Right lobe of liver (tissue), 6 donors: ENCODE measurements at regions not wholly inside any gene's neighbourhood (a gene's known extent, or its start where the extent isn't known, plus 50 kb on each side); places are given as distances from the start of the nearest gene placed in this dataset.

Experiments used
- ATAC-seq, 4 donors: fragments of 200-7000 bp; cut with Tn5 transposase; one replicate each; pipeline ENCODE4 v1.9.1; 2020; ENCODE audit warnings: mild to moderate bottlenecking in 4 of 4, moderate library complexity in 4 of 4
- DNase-seq, 3 donors: peaks; one replicate each; pipeline ENCODE4 v3.0.0-alpha.2; 2020
- H3K27ac ChIP-seq, 3 donors: fragments of 200-600 bp; one replicate each; pipeline ENCODE4 v1.8.0; 2022
- H3K27me3 ChIP-seq, 2 donors: fragments of 200-600 bp; one replicate each; pipeline ENCODE4 v1.8.0; 2022
- H3K36me3 ChIP-seq, 4 donors: fragments of 200-600 bp; sonication (generic) in 1 of 4; one replicate each; pipeline versions ENCODE4 v1.5.1 to v1.8.0; 2017 to 2022; ENCODE audit warnings: control low read depth in 1 of 4
- H3K4me1 ChIP-seq, 4 donors: fragments of 200-600 bp; sonication (generic) in 1 of 4; one replicate each; pipeline versions ENCODE4 v1.5.1 to v1.8.0; 2017 to 2022; ENCODE audit warnings: control low read depth in 1 of 4
- H3K4me3 ChIP-seq, 3 donors: fragments of 200-600 bp; one replicate each; pipeline ENCODE4 v1.8.0; 2022
- H3K9me3 ChIP-seq, 4 donors: fragments of 200-600 bp; sonication (generic) in 1 of 4; one replicate each; pipeline versions ENCODE4 v1.5.1 to v1.8.0; 2017 to 2022; ENCODE audit warnings: control low read depth in 1 of 4
- CTCF ChIP-seq, 4 donors: fragments of 200-600 bp in 3 of 4; fragments of 450-650 bp in 1 of 4; IDR thresholded peaks; one replicate each; pipeline versions ENCODE4 v1.5.1 to v1.8.0; 2016 to 2022; ENCODE audit warnings: antibody characterized with exemption in 4 of 4, mild to moderate bottlenecking in 2 of 4
- POLR2A ChIP-seq: fragments of 450-650 bp; IDR thresholded peaks from one replicate; pipeline ENCODE4 v1.6.1; 2017; ENCODE audit warnings: antibody characterized with exemption, mild to moderate bottlenecking
- WGBS: methylation state at CpG from one replicate; pipeline ENCODE4 v1.1.6; 2018; ENCODE audit warnings: low coverage, low lambda C conversion rate; ENCODE audit not compliant: insufficient coverage; ENCODE audit errors: missing lambda C conversion rate; 5-methylcytosine and 5-hydroxymethylcytosine counted together
- intact Hi-C, 2 donors: fragments of 100-400 bp; cut with DNase I; formaldehyde crosslinking; loops; one replicate each; pipeline versions ENCODE4 v1.11.2 to v1.14.1; 2022
- donor health status: DM: no; HTN: yes; CAD: no.
- donor health status: DM: no; HTN: no; CAD: no.
- donor health status: DM: no; HTN: no; CAD: no.
- donor health status: DM: no; HTN: yes; CAD: no.
- donor health status: DM: no; HTN: yes; CAD: no.

- Histone ChIP-seq H3K36me3 (no peaks in the 10 kb centered on the region), H3K9me3 (no peaks in the 10 kb centered on the region), H3K27ac (no peak overlapping the region), H3K4me1 (no peaks in the 10 kb centered on the region), H3K4me3 (no peak overlapping the region), H3K27me3 (no peaks in the 10 kb centered on the region)
- 0% methylated on average over 1 of the region's 1 CpG for WGBS
- DNase-seq (no peak), ATAC-seq (no peak)
- intact Hi-C loops: no loop called here
- TF ChIP-seq POLR2A: no peak
- TF ChIP-seq CTCF (IDR thresholded peaks at IDR 0.05): no peak
Measured at GRCh38 chr4:137608085-137608484, 75.8 kb upstream of the PCDH18 start.

- WGBS: 42% methylated on average over 2 of the region's 2 CpGs
- no peaks in the 10 kb centered on the region for H3K36me3 ChIP-seq
- ATAC-seq (no peak), DNase-seq (no peak)
- no peak overlapping the region for H3K27ac ChIP-seq
- no peak overlapping the region for H3K4me3 ChIP-seq
- no peaks in the 10 kb centered on the region for H3K27me3 ChIP-seq
- H3K9me3 ChIP-seq: no peaks in the 10 kb centered on the region
- TF ChIP-seq POLR2A (no peak), CTCF (IDR thresholded peaks at IDR 0.05) (no peak)
- intact Hi-C loops: no loop called here
- H3K4me1 ChIP-seq: peaks cover 0 to 3% (median 0%) of the 10 kb centered on the region in 4 donors
Measured at GRCh38 chr4:137602436-137602835, 70.1 kb upstream of the PCDH18 start.

- Histone ChIP-seq H3K36me3 (no peaks in the 10 kb centered on the region), H3K27me3 (no peaks in the 10 kb centered on the region), H3K4me3 (no peak overlapping the region), H3K9me3 (no peaks in the 10 kb centered on the region), H3K4me1 (peaks cover 0 to 3% (median 0%) of the 10 kb centered on the region in 4 donors), H3K27ac (no peak overlapping the region)
- TF ChIP-seq POLR2A (no peak), CTCF (IDR thresholded peaks at IDR 0.05) (no peak)
- 21% methylated on average over 1 of the region's 1 CpG for WGBS
- no peak for DNase-seq
- ATAC-seq: no peak
- intact Hi-C loops: no loop called here
Measured at GRCh38 chr4:137601934-137602333, 69.6 kb upstream of the PCDH18 start.

- Histone ChIP-seq H3K4me3 (no peak overlapping the region), H3K27me3 (no peaks in the 10 kb centered on the region), H3K27ac (no peak overlapping the region), H3K4me1 (peaks cover 0 to 3% (median 0%) of the 10 kb centered on the region in 4 donors), H3K9me3 (no peaks in the 10 kb centered on the region), H3K36me3 (no peaks in the 10 kb centered on the region)
- WGBS: 20% methylated on average over 1 of the region's 1 CpG
- TF ChIP-seq CTCF (IDR thresholded peaks at IDR 0.05) (no peak), POLR2A (no peak)
- ATAC-seq (no peak), DNase-seq (no peak)
- intact Hi-C loops: no loop called here
Measured at GRCh38 chr4:137599734-137600133, 67.4 kb upstream of the PCDH18 start.
